NB4 (cell line): ENCODE measurements at regions not wholly inside any gene's neighbourhood (a gene's known extent, or its start where the extent isn't known, plus 50 kb on each side); places are given as distances from the start of the nearest gene placed in this dataset.

Source experiments
- DNase-seq: peaks from one replicate; pipeline ENCODE4 v3.0.0; 2010; ENCODE audit warnings: low read depth
- H3K4me3 ChIP-seq: one replicate; pipeline ENCODE4 v1.5.1; 2011; ENCODE audit warnings: mild to moderate bottlenecking, low read depth, low read length, moderate library complexity
- MYC ChIP-seq: IDR thresholded peaks from 2 replicates; pipeline ENCODE4 v1.6.1; 2011; ENCODE audit warnings: low read depth, low read length
- POLR2A ChIP-seq: IDR thresholded peaks from 2 replicates; pipeline ENCODE4 v1.6.1; 2011; ENCODE audit warnings: mild to moderate bottlenecking; ENCODE audit not compliant: insufficient read length; ENCODE audit errors: extremely low read depth
- TF ChIP-seq, protein P1 (sequence below): IDR thresholded peaks from 2 replicates; pipeline ENCODE4 v1.6.1; 2011; ENCODE audit warnings: low read depth, low read length
- TF ChIP-seq, protein P2 (sequence below): IDR thresholded peaks from one replicate; pipeline ENCODE4 v1.5.1; 2012; ENCODE audit warnings: low read depth, low read length

DNA sequence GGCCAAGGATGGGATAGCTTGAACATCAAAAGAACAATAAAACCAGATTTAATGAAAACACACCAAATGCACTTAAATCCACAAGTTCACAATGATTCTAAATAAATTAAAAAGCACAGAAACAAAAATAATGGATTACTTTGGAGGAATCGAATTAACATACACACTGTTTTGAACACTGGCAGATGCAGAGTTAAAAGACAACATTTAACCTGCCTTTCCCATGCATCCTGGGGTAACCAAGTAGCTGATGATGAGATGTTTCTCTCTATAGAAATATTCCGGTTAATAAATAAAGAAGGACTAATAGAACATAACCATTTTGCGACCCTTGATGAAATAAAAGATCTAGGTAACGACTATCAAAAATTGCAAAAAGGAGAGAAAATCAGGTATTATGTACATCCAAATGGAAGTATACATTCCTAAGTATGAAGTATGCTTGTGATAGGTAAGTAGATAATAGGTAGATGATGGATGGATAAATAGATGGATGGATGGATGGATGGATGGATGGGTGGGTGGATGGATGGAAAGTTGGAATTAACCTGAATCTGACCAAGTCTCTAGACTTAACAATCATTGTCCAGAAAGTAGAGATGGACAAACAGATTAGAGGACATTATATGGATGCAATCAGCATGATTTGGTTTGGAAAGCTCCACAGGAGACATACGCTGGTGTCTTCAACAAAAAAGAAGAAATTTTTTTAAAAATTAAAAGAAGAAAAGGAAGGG, 57.4 kb upstream of the MYCN start:
- H3K4me3 ChIP-seq, result no peak overlapping the region
- TF ChIP-seq POLR2A, result no peak
- no peak for DNase-seq

DNA sequence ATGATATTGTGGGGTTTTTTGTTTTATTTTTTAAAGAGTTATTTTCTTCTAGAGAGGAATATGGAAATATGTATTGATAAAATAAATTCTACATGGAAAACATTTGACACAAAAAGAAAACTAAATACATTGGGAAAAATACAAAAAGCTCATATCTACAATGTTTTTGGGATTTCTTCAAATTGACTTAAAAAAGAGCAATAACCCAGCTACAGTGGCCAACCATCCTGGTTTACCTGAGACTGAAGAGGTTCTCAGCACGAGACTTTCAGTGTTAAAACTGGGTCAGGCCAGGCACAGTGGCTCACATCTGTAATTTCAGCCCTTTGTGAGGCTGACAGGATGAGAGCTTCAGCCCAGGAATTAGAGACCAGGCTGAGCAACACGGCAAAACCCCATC, 56.7 kb upstream of the MYCN start:
- DNase-seq, result no peak
- TF ChIP-seq, protein P1, sequence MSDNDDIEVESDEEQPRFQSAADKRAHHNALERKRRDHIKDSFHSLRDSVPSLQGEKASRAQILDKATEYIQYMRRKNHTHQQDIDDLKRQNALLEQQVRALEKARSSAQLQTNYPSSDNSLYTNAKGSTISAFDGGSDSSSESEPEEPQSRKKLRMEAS, result no peak
- TF ChIP-seq, protein P2, sequence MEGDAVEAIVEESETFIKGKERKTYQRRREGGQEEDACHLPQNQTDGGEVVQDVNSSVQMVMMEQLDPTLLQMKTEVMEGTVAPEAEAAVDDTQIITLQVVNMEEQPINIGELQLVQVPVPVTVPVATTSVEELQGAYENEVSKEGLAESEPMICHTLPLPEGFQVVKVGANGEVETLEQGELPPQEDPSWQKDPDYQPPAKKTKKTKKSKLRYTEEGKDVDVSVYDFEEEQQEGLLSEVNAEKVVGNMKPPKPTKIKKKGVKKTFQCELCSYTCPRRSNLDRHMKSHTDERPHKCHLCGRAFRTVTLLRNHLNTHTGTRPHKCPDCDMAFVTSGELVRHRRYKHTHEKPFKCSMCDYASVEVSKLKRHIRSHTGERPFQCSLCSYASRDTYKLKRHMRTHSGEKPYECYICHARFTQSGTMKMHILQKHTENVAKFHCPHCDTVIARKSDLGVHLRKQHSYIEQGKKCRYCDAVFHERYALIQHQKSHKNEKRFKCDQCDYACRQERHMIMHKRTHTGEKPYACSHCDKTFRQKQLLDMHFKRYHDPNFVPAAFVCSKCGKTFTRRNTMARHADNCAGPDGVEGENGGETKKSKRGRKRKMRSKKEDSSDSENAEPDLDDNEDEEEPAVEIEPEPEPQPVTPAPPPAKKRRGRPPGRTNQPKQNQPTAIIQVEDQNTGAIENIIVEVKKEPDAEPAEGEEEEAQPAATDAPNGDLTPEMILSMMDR, result no peak
- TF ChIP-seq MYC (no peak), POLR2A (no peak)
- no peak overlapping the region for H3K4me3 ChIP-seq

DNA sequence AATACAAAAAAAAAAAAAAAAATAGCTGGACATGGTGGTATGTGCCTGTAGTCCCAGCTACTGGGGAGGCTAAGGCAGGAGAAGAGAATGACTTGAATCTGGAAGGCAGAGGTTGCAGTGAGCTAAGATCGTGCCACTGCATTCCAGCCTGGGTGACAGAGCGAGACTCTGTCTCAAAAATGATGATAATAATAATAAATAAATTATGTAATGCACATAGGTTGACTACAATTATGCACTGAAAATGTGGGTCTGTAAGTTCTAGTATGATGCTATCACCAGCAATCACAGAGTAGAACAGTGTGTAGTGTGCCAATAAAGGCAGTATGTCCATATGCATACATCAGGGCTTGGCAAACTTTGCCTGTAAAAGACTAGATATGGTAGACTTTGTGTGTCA, 55.6 kb upstream of the MYCN start:
- no peak for DNase-seq
- no peak for TF ChIP-seq MYC
- TF ChIP-seq POLR2A, result no peak
- TF ChIP-seq, protein P1, result no peak
- TF ChIP-seq, protein P2, result no peak
- H3K4me3 ChIP-seq, result no peak overlapping the region

DNA sequence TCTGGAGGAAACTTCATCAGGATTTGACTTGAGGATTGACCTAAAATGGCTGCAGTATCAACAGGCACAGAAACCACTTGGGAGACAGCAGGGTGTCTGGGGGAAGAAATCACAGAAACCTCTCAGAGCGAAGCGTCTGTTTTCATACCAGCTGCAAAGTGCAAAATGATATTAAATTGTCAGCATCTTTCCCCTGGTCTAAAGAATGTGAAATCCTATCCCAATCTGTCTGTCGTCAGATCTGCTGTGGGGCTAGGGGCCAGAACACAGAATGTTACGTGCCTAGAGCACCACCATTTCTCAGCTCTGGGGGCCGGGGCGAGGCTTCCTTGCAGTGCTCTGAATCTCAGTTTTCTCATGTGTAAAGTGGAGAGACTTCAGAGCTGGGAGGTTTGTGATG, 54.1 kb upstream of the MYCN start:
- DNase-seq, result no peak
- no peak overlapping the region for H3K4me3 ChIP-seq
- TF ChIP-seq, protein P1, result no peak
- no peak for TF ChIP-seq POLR2A
- TF ChIP-seq, protein P2, result no peak
- TF ChIP-seq MYC, result no peak

DNA sequence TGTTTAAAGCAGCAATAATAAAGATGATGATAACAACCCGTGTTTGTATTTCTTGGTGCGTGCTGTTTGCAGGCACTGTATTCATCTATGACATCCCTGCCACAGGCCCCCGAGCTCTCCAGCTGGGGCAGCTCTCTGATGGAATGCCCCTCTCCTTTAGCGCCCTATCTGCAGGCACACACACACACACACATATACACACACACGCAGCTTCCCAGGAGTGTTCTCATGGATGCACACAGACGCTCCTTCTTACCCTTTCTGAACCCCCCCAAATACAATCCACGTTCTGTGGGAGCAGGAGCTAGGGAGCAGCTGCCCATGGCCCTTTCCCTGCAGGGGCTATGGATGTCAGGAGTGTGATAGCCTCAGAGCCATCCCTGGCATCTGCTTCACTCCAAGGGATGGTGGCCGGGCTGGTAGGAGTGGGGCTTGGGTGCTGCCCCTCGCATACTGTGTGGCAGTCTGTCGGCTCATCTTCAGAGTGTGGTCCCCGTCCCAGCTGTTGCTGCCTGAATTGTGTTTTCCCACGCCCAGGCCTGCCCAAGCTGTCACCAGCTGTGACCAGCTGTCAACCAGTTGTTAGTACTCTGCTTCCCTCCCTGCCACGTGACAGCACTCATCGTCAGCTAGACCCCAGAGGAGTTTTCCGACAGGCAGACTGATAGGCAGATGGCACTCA, 50.8 kb upstream of the MYCN start:
- TF ChIP-seq MYC, result no peak
- TF ChIP-seq, protein P2, result no peak
- no peak for TF ChIP-seq POLR2A
- TF ChIP-seq, protein P1, result no peak
- DNase-seq, result no peak
- no peak overlapping the region for H3K4me3 ChIP-seq

DNA sequence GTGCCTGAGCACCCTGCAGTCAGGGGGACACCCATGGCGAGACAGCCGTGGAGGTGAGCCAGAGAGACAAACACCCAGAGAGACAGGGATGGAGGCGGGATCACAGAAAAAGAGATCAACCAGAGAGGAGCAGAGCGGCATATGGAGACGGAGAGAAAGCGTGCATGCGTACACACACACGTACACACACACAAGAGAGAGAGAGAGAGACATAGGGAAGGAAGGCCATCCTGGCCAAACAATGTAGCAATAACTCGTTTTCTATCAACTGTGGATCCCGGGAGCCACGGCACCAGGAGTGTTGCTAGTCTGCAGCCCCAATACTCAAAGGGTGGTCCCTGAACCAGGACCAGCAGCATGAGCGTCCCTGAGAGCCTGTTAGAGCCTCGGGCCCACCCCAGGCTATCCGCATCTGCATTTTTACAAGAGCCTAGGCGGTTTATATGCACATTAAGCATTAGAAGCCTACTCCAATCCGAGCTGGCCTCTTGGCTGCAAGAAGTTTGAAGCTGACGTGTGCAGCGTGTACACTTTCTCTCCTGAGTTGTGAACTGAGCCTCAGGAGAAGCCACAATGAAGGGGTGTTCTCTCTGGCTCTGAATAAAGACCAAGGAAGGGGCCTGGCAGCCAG, 50.1 kb upstream of the MYCN start:
- H3K4me3 ChIP-seq, result no peak overlapping the region
- no peak for DNase-seq
- TF ChIP-seq, protein P1, result no peak
- TF ChIP-seq POLR2A, result no peak
- no peak for TF ChIP-seq MYC
- TF ChIP-seq, protein P2, result no peak
